ENCODE measurements at regions not wholly inside any gene's neighbourhood (a gene's known extent, or its start where the extent isn't known, plus 50 kb on each side); places are given as distances from the start of the nearest gene placed in this dataset.
"Not testable (repeated sequence)": the region's sequence is repeated elsewhere in the genome, so short reads cannot be mapped to it uniquely, and the experiment has no call there.

DNA sequence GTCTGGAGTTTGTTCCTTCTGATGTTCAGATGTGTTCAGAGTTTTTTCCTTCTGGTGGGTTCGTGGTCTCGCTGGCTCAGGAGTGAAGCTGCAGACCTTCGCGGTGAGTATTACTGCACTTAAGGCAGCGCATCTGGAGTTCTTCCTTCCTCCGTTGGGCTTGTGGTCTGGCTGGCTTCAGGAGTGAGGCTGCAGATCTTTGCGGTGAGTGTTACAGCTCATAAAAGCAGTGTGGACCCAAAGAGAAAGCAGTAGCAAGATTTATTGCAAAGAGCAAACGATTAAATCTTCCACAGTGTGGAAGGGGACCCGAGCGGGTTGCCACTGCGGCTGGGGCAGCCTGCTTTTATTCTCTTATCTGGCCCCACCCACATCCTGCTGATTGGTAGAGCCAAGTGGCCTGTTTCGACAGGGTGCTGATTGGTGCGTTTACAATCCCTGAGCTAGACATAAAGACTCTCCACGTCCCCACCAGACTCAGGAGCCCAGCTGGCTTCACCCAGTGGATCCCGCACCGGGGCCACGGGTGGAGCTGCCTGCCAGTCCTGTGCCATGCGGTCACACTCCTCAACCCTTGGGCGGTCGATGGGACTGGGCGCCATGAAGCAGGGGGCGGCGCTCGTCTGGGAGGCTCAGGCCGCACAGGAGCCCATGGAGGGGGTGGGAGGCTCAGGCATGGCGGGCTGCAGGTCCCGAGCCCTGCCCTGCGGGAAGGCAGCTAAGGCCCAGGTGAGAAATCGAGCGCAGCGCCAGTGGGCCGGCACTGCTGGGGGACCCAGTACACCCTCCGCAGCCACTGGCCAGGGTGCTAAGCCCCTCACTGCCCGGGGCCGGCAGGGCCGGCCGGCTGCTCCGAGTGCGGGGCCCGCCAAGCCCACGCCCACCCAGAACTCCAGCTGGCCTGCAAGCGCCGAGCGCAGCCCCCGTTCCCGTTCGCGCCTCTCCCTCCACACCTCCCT is 315.3 kb upstream of the SGK1 start:
- not testable (repeated sequence) for DNase-seq

DNA sequence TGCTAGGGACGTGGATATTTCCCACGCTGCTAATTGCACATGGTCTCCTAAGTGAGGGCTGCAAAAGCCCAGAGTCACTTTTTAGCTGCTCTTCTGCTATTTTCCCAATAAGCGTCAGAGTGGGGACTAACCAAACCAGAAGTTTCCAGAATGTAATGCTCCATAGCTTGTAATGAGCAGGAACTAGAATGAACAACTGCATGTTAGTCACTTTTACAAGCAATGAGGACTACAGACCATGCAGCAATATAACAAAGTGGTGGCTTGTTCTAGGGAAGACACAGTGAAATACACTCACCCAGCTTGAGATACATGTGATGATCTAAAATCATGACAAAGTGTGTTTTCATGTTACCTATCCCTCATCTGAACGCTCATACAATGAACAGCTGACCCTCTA is 314.1 kb upstream of the SGK1 start:
- no peak for DNase-seq

DNA sequence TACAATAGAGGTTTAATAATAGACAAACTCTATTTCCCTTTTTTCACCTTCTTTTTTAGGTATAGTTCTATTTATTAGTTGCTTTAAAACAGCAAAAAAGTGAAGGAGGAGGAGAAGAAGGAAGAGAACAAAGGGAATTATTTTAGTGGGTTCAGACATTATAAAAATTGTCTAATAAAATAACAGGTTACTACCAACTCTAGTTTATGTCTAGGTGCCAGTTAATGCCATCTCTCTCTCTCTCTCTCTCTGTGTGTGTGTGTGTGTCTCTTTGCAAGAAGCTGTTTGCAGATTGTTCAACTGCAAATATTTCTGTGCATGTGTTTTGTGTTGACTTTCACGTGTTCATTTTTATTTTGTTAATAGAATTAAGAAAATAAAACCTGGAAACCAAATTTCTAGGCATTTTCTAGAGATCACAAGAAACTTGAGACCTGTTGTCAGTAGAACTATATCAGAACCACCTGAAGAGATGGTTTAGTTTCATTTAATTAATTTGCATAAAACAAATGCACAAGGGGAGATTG is 313.5 kb upstream of the SGK1 start:
- DNase-seq, result no peak

DNA sequence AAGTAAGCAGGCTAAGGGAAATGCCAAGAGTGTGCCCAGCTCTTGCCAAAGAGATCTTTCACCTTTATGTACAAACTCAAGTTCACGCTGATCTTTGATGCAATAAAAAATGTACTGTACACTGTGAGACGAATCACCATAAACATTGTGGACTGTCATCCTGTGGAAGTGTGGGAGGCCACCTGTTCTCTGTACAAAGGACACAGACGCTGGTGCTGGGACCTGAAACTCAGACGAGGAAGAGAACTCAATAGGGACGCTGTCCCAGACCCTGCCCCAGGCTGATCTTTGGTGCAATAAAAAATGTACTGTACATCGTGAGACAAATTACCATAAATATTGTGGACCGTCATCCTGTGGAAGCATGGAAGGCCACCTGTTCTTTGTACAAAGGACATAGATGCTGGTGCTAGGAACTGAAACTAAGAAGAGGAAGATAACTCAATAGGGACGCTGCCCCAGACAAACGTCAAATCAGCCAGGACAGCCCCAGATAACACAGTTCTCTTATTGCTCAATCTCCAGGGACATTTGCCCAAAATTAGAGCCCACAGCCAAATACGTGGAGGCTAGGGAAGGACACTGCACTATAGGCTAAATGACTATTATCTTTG is 312.7 kb upstream of the SGK1 start:
- no peak for DNase-seq

DNA sequence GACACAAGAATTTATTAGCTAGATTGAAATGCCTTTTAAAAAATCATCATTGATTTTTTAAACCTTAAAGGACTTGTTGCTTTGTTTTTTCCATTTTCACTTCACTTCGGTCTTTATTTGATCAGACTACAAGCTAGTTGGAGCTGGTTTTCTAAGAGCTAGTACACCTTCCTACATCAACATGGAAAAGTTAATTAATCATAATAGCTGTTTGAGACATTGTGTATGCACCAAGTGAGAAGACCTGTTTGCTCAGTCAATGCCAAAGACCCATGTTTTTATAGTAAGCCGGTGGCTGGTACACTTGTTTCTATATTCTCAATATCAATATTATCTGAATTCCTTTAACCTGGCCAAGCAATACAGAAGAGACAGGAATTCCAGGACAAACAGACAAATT is 310.2 kb upstream of the SGK1 start:
- DNase-seq, result no peak

DNA sequence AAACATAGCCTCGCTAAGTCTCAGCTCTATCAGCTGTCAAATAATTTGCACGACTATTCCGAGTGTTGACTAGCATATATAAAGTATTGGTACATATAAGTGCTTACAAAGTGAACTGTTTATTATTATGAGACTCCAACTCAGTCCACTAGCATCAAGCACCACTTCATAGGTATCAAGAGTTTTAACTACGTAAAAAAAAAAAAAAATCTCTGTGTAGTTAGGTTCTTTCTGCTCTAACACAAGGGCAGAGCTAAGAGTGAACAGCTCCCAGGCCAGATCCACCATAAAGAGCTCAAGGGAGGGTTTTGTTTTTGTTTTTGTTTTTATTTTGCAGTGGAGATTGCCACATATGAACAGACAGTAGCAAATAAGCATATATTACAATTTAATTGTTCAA is 309.8 kb upstream of the SGK1 start:
- no peak for DNase-seq

DNA sequence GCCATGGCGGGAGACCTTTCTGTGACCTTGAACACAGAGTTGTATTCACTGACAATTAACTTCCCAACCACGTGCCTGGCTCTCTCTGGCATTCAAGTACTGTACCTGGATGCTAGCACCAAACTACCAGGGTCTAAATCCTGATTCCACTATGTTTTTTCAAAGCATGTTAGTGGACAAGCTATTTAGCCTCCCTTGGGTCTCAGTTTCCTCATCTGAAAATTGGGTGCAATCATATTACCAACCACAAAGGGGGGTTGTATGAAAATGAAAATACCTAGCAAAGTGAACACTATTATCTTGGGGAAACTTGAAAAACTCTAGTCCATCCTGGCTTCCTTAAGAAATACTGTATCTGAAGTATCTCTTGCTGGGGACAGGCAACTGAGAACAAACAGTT is 308.7 kb upstream of the SGK1 start:
- no peak for DNase-seq

DNA sequence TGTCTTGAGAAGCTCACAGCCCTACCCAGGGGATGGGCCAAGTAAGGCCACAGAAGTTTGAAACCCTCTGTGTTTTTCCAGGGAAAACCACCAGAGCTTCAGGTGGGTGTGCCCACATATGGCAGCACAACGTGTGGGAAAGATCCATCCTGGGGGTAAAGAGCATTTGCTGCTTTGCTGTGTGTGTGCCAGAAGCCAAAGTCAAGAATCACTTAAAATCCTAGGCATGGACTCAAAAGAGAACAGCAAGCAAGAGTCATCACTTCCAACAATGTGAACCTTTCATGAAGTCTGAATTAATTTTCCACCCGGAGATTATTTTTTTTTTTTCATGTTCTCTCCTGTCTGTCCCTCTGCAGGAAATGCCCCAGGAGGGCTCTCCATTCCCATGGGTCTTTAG is 308.2 kb upstream of the SGK1 start:
- DNase-seq, result no peak

DNA sequence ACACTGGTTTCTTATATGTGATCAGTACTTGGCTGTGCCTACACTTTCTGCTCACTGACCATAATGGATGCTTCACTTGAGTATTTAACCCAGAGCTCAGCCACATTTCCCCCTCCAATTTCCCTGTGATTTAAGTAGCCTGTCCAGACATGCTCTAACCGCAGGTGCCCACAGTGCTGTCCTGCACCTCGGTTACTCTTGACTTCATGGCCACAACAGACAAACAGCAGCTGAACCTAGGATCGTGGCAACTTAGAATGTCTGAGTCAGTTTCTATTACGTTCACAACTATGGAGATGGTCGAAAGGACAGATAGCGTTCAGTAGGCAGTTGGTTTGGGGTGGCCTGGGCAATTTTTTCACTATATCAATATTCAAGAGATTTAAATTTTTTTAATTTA is 306.9 kb upstream of the SGK1 start:
- no peak for DNase-seq

DNA sequence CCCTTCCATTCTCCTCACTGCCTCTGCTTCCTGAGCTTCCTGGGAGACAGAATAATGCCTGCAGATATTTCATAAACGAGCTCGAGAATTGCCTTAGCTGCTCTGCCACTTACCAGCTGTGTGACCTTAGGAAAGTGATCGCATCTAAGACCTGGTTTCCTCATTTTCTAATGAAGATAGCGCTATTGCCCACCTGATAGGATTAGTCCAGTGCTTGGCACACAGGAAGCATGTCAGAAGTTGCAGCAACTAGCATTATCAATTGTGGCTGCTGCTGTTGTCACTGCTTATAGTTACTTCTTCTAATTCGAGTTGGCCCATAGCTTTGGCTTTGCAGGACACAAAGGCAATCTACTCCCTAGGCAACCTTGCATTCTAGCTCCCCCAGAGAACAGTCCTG is 305.5 kb upstream of the SGK1 start:
- no peak for DNase-seq

DNA sequence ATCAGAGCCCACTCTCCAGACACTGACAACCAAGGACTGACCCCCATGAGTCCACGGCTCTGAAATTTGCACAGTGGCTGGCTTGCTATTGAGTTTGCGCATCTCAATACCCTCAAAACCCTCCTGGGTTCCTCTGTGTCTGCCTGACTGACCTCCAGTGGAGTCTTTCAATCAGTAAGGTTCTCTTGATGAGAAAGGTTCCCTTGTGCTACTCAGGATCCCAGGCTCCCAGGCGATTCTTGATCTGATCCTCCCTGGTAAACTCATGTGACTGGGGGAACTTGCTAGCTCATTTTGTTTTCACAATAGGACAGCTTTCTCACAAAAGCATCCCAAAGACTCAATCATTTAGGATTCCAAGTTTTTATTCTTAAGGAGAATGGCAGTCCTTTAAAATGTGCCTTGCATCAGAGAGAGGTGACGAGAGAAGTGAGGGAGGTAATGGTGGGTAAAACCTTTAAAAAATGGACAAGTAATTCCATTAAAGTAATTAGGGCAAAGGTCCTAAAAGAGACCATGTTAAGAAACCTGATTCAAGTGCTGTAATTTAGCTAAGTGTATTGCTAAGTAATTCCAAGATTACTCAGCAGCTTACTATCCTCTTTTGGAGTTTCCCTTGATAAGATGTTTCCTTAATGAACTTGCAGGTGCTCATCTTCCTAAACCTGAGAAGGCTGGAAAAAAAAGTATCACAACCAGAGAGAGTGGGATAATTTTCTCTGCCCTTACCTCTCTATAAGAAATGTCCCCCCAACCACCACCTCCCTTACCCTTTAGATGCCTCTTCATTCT is 304.7 kb upstream of the SGK1 start:
- no peak for DNase-seq

DNA sequence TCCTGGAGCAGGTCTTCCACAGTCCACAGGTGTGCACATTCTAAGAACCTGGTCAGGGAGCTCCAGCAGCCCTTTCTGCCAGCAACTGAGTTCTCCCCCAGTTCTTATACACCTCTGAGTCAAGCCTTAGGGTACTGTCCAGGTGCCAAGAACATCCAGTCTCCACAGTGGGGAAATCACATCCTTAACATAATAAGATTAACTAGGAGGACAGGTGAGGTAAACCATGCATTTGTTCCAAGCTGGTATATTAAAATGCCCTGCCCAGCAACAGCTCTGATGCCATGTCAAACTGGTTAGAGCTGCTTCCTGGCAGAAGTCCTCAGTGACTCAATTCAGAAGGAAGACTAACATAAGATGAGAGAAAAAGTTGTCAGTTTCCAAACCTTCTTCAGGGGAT is 303.9 kb upstream of the SGK1 start:
- DNase-seq, result no peak

DNA sequence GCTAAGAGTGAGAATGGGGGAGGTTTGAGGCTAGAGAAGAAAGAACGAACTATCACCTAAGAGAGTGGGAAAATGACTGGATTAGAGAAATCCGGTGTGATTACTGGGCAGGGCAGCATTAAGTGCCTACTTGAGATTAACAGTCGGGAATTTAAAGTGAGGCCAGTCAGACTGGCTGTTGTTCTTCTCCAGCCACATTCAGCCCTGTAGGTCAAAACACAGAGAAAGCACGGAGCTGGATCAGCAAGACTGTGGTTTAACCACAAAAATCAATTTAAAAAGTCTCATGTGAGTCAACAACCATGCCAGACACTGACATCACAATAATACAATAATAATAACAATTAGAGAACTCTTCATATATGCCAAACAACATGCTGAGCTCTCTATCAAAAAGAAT is 301.9 kb upstream of the SGK1 start:
- no peak for DNase-seq

DNA sequence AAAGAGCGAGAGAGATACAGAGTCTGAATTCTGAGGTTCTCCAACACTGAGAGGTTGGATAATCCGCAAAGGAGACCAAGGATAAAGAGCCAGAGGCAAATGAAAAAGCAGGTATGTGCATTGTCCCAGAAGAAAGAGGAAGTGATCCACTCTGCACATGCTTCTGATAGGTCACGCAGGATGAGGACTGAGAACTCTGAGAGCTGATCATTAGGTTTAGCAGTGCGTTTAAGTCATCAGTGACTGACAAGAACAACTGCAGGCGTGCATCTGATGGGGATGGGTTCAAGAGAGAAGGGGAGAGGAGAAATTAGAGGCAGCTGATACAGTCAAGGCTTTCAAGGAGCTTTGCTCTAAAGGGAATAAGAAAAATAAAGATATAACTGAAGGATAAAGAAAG is 301.2 kb upstream of the SGK1 start:
- DNase-seq, result no peak

DNA sequence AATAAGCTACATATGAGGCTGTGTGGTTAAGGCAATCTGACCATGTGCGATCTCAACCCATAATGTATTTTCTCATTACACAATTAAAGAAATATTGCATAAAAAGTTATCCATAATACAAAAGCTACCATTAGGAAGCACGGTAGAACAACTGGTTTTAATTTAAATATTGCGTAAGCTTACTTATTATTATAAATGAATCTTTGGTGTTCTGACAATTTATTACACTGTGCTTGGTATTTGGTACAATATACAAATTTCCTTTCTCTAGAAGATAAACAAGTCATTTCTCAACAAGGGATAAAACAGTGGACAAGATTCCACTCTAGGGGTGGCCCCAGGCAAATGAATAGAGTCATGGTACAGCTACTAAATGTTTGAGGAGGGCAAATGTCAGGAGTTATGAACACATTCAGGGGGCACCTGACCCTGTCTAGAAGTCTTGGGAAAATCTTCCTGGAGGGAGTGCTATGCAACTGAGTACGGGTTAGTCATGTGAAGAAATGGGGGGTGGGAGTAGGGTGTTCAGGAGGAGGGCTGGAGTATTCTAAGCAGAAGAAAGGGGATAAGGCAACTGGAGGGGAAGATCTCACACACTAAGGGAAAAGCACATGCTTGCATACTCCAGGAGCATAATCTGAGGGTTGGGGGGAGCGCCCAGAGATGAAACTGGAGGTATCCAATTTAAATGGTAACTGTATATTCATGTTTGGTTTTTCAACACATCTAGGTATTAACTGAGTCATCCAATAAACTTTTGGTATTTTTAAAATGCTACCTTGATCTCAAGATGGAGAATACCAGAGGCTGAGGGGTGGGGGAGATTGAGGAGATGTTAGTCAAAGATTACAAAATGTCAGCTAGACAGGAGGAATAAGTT is 296.9 kb upstream of the SGK1 start:
- DNase-seq, result no peak

DNA sequence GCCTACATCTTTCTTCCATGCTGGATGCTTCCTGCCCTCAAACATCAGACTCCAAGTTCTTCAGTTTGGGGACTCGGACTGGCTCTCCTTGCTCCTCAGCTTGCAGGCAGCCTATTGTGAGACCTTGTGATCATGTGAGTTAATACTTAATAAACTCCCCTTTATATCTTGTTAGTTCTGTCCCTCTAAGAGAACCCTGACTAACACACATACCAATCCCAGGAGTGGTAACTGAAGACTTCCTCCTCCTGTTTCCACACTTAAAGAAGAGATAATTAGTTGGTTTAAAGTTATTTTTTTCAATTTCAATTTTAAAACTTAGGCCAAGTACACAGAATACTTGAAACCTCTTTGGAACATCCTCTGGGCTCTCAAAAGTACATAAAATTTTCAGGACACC is 294.2 kb upstream of the SGK1 start:
- DNase-seq, result not testable (repeated sequence)

DNA sequence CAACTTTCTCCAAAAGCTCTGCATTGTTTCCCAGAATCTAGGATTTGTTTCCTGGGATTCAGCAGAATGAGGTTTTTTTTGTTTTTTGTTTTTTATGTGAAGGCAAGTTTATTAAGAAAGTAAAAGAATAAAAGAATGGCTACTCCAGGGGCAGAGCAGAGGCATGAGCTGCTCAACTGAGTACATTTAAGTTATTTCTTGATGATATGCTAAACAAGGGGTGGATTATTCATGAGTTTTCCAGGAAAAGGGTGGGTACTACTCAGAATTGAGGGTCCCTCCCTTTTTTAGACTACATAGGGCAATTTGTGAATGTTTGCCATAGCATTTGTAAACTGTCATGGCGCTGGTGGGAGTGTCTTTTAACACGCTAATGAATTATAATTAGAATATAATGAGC is 292.5 kb upstream of the SGK1 start:
- DNase-seq, result no peak

DNA sequence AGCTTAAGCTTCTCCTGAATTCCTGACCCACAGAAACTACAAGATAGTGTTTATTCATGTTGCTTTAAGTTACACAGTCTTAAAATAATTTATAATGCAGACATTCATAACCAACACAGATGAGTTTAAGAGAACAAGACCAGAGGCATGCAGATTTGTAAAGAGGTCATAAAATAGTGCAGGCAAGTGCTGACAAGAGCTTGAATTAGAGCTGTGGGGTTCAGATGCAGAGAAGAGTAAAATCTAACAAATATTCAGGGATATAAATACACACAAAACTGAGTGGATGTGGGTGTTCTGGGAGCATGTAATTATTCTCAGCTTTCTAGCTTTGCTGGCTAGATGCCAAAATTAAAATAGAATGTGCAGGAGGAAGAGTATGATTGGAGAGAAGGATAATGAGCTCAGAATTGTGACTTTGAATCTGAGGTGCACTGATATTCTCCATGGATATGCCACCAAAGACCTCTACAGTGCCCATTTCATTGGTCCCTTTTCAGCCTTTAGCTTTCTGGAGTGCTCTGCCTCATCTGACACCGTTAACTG is 291.9 kb upstream of the SGK1 start:
- no peak for DNase-seq

DNA sequence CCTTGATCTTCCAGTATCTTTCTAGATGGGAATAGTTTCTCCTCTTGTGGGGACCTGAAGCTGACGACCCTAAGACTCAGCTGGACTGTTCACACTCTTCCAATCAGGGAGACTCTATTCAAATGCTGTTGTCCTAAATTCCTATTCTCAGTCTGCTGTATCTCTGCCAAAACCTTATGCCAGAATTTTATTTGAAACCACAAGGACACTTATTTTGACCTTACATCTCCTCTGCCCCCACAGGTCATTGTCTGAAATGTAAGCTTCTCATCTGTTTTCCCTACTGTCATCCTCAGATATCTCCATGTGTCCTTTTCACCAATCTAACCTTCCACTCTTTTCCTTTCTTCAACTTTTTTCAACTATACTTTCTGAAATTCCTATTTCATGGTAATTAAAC is 289.5 kb upstream of the SGK1 start:
- DNase-seq, result no peak

DNA sequence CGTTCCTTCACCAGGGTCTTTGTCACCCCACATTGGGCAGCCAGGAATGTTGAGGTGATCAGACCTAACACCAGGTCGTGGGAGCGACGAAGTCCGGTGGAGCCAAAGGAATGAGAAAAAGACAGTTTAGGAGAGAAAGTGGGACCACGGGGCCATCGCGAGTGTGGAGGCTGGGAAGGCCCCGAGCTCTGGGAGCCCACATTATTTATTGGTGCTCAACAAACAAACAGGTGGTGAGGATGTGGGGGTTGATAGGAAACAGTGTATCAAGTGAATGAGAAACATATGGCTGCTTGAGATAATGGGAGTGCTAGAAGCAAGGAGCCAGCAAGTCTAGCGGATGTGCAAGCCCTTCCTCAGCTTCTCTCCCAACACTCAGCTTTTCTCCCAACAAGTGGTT is 287.1 kb upstream of the SGK1 start:
- no peak for DNase-seq

DNA sequence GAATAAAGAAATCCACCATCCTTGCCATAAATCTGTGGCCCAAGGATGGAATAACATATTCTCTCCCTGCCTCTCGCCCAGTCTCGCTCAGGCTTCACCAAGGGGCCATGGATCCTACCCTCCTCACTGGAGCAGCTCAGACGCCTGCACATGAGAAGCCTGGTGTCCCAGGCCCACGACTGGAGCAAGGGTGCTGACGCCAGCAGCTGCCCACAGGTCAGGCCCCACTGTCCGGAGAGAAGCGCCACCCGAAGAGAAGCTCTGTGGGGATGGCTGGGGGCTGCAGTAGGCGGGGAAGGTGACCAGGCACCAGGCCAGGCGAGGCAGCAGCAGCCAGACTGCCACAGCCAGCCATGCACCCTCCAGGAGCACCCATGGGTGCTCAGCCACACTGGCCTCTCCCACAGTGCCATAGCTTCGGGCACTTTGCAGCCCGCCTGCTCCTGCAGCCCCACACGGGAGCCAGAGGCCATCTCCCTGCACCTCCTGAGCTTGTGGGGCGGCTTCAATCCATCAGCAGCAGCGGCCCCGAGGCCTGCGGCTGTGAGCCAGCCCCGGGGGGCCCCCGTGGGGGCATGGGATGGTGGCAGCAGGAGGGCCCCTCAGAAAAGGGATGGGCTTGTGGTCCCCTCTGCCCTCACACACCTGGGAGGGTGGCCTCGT is 286.2 kb upstream of the SGK1 start:
- no peak for DNase-seq

DNA sequence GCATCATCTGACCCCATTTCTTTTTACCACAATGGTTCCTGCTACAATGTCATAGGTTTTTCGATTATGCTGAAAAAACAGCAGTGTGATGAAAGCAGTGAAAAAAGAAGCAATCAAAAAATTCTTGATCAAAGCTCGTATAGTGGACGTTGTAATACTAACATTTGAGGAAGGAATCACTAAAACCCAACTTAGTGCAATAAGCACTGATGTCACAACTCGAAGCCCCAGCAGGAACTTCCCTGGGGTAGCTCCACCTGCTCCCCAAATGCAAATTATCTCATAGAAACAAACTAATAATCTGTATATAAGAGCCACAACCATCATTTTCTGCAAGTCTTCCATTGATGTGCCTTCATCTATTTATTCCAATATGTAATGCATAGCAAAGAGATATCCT is 285.6 kb upstream of the SGK1 start:
- DNase-seq, result no peak

All from NCI-H2081 treated with DMSO at 0.1 percent for 48 hours (cell line).